ENCODE measurements at regions not wholly inside any gene's neighbourhood (a gene's known extent, or its start where the extent isn't known, plus 50 kb on each side); places are given as distances from the start of the nearest gene placed in this dataset.

GRCh38 chr1:37372711-37373110, 101.7 kb upstream of the ZC3H12A start:
- TF ChIP-seq CTCF (IDR thresholded peaks at IDR 0.05; ENCODE audit: insufficient read depth, low read length) (no peak), SPI1 (IDR thresholded peaks at IDR 0.05; ENCODE audit: borderline replicate concordance, low read depth) (no peak)
- TF ChIP-seq, protein P1, sequence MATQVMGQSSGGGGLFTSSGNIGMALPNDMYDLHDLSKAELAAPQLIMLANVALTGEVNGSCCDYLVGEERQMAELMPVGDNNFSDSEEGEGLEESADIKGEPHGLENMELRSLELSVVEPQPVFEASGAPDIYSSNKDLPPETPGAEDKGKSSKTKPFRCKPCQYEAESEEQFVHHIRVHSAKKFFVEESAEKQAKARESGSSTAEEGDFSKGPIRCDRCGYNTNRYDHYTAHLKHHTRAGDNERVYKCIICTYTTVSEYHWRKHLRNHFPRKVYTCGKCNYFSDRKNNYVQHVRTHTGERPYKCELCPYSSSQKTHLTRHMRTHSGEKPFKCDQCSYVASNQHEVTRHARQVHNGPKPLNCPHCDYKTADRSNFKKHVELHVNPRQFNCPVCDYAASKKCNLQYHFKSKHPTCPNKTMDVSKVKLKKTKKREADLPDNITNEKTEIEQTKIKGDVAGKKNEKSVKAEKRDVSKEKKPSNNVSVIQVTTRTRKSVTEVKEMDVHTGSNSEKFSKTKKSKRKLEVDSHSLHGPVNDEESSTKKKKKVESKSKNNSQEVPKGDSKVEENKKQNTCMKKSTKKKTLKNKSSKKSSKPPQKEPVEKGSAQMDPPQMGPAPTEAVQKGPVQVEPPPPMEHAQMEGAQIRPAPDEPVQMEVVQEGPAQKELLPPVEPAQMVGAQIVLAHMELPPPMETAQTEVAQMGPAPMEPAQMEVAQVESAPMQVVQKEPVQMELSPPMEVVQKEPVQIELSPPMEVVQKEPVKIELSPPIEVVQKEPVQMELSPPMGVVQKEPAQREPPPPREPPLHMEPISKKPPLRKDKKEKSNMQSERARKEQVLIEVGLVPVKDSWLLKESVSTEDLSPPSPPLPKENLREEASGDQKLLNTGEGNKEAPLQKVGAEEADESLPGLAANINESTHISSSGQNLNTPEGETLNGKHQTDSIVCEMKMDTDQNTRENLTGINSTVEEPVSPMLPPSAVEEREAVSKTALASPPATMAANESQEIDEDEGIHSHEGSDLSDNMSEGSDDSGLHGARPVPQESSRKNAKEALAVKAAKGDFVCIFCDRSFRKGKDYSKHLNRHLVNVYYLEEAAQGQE (IDR thresholded peaks at IDR 0.05; ENCODE audit: insufficient replicate concordance, low read depth), result no peak
